HG03280 (cell line): ENCODE measurements at regions not wholly inside any gene's neighbourhood (a gene's known extent, or its start where the extent isn't known, plus 50 kb on each side); places are given as distances from the start of the nearest gene placed in this dataset.

ENCODE experiments used
- ATAC-seq: cut with Tn5 transposase; IDR thresholded peaks from one replicate; pipeline ENCODE4 v1.9.1; 2021; ENCODE audit warnings: mild to moderate bottlenecking, moderate library complexity; ENCODE audit not compliant: unreplicated experiment

- ATAC-seq: no peak
These were observed 540.4 kb upstream of the NBEA start for GRCh38 chr13:34401696-34402095.

- no peak for ATAC-seq
These were observed 536.5 kb upstream of the NBEA start for GRCh38 chr13:34405410-34406181.

- no peak for ATAC-seq
These were observed 533.4 kb upstream of the NBEA start for GRCh38 chr13:34408640-34409039.

GRCh38 chr13:34409496-34410182 is 532.4 kb upstream of the NBEA start:
- no peak for ATAC-seq

GRCh38 chr13:34410678-34411077 is 531.4 kb upstream of the NBEA start:
- ATAC-seq: no peak

- no peak for ATAC-seq
These were observed 530.9 kb upstream of the NBEA start for GRCh38 chr13:34411177-34411576.

GRCh38 chr13:34411894-34412293 is 530.2 kb upstream of the NBEA start:
- no peak for ATAC-seq

- no peak for ATAC-seq
These were observed 529.8 kb upstream of the NBEA start for GRCh38 chr13:34412295-34412694.

GRCh38 chr13:34412817-34413375 is 529.2 kb upstream of the NBEA start:
- no peak for ATAC-seq

GRCh38 chr13:34413538-34414210 is 528.4 kb upstream of the NBEA start:
- no peak for ATAC-seq

- ATAC-seq: no peak
These were observed 527.5 kb upstream of the NBEA start for GRCh38 chr13:34414616-34415015.

- ATAC-seq: no peak
These were observed 525.1 kb upstream of the NBEA start for GRCh38 chr13:34416971-34417380.

GRCh38 chr13:34417896-34418295 is 524.2 kb upstream of the NBEA start:
- no peak for ATAC-seq

- no peak for ATAC-seq
These were observed 523.0 kb upstream of the NBEA start for GRCh38 chr13:34419025-34419424.

GRCh38 chr13:34419755-34420154 is 522.3 kb upstream of the NBEA start:
- no peak for ATAC-seq

GRCh38 chr13:34420702-34421346 is 521.2 kb upstream of the NBEA start:
- ATAC-seq: no peak

GRCh38 chr13:34421347-34421719 is 520.7 kb upstream of the NBEA start:
- no peak for ATAC-seq

GRCh38 chr13:34421858-34422475 is 520.1 kb upstream of the NBEA start:
- no peak for ATAC-seq

GRCh38 chr13:34422956-34423355 is 519.1 kb upstream of the NBEA start:
- no peak for ATAC-seq

- ATAC-seq: no peak
These were observed 516.6 kb upstream of the NBEA start for GRCh38 chr13:34425327-34425949.
